Neutrophil (primary cell): ENCODE measurements at regions not wholly inside any gene's neighbourhood (a gene's known extent, or its start where the extent isn't known, plus 50 kb on each side); places are given as distances from the start of the nearest gene placed in this dataset.

Experiments used
- H3K27ac ChIP-seq: fragments of 200-600 bp; sonication (generic); 2 replicates; pipeline ENCODE4 v1.5.1; 2016; ENCODE audit warnings: mild to moderate bottlenecking, moderate library complexity
- H3K27me3 ChIP-seq: fragments of 200-600 bp; sonication (generic); 2 replicates; pipeline ENCODE4 v1.6.0; 2016; ENCODE audit warnings: mild to moderate bottlenecking
- H3K36me3 ChIP-seq: fragments of 200-600 bp; sonication (generic); 2 replicates; pipeline ENCODE4 v1.5.1; 2017
- H3K4me1 ChIP-seq, 2 experiments: fragments of 200-600 bp in 1 of 2; sonication (generic) in 1 of 2; 1 replicate in 1 of 2; 2 replicates in 1 of 2; pipeline versions ENCODE4 v1.5.1 to v1.6.1; 2013 to 2016; ENCODE audit warnings: low read depth in 1 of 2, low read length in 1 of 2, mild to moderate bottlenecking in 1 of 2, moderate library complexity in 1 of 2; ENCODE audit not compliant: control insufficient read depth in 1 of 2, insufficient read depth in 1 of 2
- H3K4me3 ChIP-seq, 2 experiments: fragments of 200-600 bp in 1 of 2; sonication (generic) in 1 of 2; 1 replicate in 1 of 2; 2 replicates in 1 of 2; pipeline ENCODE4 v1.5.1; 2013 to 2016; ENCODE audit warnings: low read depth in 1 of 2, low read length in 1 of 2, mild to moderate bottlenecking in 1 of 2, moderate library complexity in 1 of 2
- H3K9me3 ChIP-seq: fragments of 200-600 bp; sonication (generic); 2 replicates; pipeline ENCODE4 v1.5.1; 2016
- TF ChIP-seq, protein P1 (sequence below): fragments of 200-600 bp; sonication (generic); IDR thresholded peaks from 2 replicates; pipeline ENCODE4 v1.5.1; 2016; ENCODE audit warnings: antibody characterized with exemption

DNA sequence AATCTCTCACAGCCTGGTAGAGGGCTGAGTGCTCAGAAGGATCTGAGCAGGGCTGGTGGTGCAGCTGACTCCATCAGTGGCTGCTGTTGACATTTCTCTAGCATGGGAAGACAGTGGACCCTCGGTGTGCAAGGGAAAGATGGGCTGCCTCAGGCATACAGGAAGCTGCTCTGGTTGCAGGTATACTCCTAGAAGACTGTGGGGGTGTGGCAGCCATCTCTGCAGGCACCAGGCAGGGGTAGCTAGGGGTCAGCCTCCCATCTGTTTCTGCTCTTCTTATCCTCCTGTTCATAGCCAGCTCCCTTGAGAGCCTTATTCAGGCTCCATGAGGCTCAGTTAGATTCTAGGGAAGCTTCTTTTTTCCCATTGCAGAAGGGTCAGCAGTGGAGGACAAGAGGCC, 475.5 kb downstream of the TSHZ3 start:
- Histone ChIP-seq H3K4me3 (no peak overlapping the region), H3K4me1 (no peaks in the 10 kb centered on the region), H3K27ac (no peak overlapping the region), H3K27me3 (no peaks in the 10 kb centered on the region), H3K36me3 (no peaks in the 10 kb centered on the region), H3K9me3 (no peaks in the 10 kb centered on the region)
- TF ChIP-seq, protein P1, sequence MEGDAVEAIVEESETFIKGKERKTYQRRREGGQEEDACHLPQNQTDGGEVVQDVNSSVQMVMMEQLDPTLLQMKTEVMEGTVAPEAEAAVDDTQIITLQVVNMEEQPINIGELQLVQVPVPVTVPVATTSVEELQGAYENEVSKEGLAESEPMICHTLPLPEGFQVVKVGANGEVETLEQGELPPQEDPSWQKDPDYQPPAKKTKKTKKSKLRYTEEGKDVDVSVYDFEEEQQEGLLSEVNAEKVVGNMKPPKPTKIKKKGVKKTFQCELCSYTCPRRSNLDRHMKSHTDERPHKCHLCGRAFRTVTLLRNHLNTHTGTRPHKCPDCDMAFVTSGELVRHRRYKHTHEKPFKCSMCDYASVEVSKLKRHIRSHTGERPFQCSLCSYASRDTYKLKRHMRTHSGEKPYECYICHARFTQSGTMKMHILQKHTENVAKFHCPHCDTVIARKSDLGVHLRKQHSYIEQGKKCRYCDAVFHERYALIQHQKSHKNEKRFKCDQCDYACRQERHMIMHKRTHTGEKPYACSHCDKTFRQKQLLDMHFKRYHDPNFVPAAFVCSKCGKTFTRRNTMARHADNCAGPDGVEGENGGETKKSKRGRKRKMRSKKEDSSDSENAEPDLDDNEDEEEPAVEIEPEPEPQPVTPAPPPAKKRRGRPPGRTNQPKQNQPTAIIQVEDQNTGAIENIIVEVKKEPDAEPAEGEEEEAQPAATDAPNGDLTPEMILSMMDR, result no peak

DNA sequence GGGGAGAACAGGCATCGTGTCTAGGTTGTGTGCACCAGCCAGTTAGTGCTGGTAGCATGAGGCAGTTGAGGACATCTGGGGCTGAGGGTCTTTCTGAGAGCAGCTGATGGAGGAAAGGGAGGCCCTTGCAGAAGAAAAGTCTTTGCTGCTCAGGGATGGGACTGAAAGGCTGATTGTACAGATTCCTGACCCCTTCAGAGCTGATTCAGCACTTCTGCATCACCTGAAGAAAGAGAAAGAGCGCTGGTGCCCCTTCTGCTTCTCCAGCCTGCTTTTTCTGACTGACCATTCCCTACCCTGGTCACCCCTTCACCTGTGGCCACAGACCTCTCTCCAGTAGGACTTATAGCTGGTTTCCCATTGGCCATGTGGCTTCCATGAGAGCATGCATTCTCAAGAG, 476.2 kb downstream of the TSHZ3 start:
- no peaks in the 10 kb centered on the region for H3K27me3 ChIP-seq
- H3K36me3 ChIP-seq, result no peaks in the 10 kb centered on the region
- H3K4me3 ChIP-seq, result no peak overlapping the region
- H3K9me3 ChIP-seq, result no peaks in the 10 kb centered on the region
- TF ChIP-seq, protein P1, result no peak
- no peaks in the 10 kb centered on the region for H3K4me1 ChIP-seq
- no peak overlapping the region for H3K27ac ChIP-seq

DNA sequence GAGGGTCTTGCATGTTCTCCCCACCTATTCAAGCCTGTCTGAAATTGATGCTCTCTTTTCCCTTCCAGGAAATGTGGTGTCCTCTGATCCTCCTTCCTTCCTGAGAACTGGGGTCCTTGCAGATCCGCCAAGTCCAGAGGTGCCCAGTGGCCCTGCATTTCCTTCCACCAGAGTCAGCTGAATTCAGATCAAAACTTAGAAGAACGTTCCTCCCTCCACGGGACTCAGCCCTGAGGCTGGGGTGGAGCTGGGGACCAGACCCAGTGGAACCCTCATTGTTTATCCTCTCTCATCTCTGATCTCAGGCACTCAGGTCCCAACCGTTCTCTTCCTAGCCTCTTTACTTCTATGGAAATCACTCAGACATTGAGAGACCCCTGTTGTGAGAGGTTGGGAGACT, 477.3 kb downstream of the TSHZ3 start:
- Histone ChIP-seq H3K27ac (no peak overlapping the region), H3K9me3 (no peaks in the 10 kb centered on the region), H3K36me3 (no peaks in the 10 kb centered on the region), H3K27me3 (no peaks in the 10 kb centered on the region), H3K4me1 (no peaks in the 10 kb centered on the region), H3K4me3 (no peak overlapping the region)
- TF ChIP-seq, protein P1, result no peak

DNA sequence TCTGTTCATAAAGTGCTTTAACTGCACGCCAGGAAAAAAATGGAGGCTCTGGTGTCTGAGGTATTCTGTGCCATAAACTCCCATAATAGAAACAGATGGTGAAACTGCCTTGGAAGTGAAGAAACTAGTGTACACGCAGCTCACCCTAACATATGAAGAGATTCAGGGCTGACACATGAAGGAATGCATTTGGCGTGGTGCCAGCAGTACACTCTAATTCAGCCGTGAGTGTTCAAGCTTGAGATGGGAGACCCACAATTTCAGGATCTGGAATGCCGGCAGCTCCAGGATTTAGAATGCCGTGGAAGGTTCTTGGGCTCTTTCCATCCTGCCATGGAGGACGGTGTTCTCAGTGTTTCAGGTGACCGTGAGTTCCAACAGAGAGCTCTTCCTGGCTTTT, 478.4 kb downstream of the TSHZ3 start:
- H3K27ac ChIP-seq, result no peak overlapping the region
- H3K9me3 ChIP-seq, result no peaks in the 10 kb centered on the region
- no peak overlapping the region for H3K4me3 ChIP-seq
- no peaks in the 10 kb centered on the region for H3K27me3 ChIP-seq
- H3K36me3 ChIP-seq, result no peaks in the 10 kb centered on the region
- TF ChIP-seq, protein P1, result no peak
- no peaks in the 10 kb centered on the region for H3K4me1 ChIP-seq

DNA sequence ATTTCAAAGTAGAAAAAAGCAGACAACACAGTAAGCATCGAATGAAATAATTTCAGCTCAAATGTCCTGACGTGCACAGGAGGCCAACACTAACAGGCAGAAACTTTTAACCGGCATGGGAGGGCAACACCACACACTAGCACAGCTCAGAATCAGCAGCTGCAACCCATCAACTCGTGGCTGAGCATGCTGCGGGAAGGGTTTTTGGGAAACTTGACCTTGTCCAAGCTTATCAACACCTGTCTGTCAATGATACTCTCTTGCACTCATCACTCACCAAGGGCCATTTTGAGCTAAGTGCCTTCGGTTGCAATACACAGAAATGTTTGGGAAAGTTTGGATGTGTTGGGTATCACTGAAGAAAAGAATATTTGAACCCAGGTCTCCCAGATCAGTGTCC, 483.7 kb downstream of the TSHZ3 start:
- H3K27ac ChIP-seq, result no peak overlapping the region
- H3K4me3 ChIP-seq, result no peak overlapping the region
- TF ChIP-seq, protein P1, result no peak
- H3K9me3 ChIP-seq, result no peaks in the 10 kb centered on the region
- H3K27me3 ChIP-seq, result no peaks in the 10 kb centered on the region
- no peaks in the 10 kb centered on the region for H3K36me3 ChIP-seq
- H3K4me1 ChIP-seq, result peaks cover 0 to 10% of the 10 kb centered on the region in 2 experiments
